Common myeloid progenitor, CD34-positive (primary cell): ENCODE measurements at regions not wholly inside any gene's neighbourhood (a gene's known extent, or its start where the extent isn't known, plus 50 kb on each side); places are given as distances from the start of the nearest gene placed in this dataset.

Experiments
- CTCF ChIA-PET: fragments of 350-600 bp; sonication (Branson Sonifier 250); formaldehyde crosslinking; loops from one replicate; lab custom pipeline; 2021; ENCODE audit warnings: antibody characterized with exemption; lab: Charles Lee
- POLR2A ChIA-PET: fragments of 350-600 bp; sonication (Branson Sonifier 250); formaldehyde crosslinking; loops from one replicate; lab custom pipeline; 2021; ENCODE audit warnings: antibody characterized with exemption; lab: Charles Lee
- DNase-seq, 3 donors: peaks; one replicate each; pipeline versions ENCODE4 v3.0.0 to v3.0.0-alpha.2; 2013
- H3K27ac ChIP-seq, 2 experiments: 1 replicate in 1 of 2; 2 replicates in 1 of 2; pipeline ENCODE4 v1.7.0; 2013; ENCODE audit warnings: inconsistent platforms in 2 of 2, low read length in 2 of 2, mild to moderate bottlenecking in 2 of 2, low read depth in 1 of 2, moderate library complexity in 1 of 2; ENCODE audit not compliant: severe bottlenecking in 2 of 2, insufficient read depth in 1 of 2, poor library complexity in 1 of 2
- H3K27me3 ChIP-seq, 5 experiments: replicated peaks in 2 of 5; 1 replicate in 3 of 5; 2 replicates in 2 of 5; pipeline versions ENCODE4 v1.6.1 to v1.7.0; 2013; ENCODE audit warnings: low read length in 4 of 5, mild to moderate bottlenecking in 2 of 5, moderate library complexity in 2 of 5, inconsistent platforms in 1 of 5; ENCODE audit not compliant: insufficient read depth in 5 of 5, control insufficient read depth in 4 of 5
- H3K36me3 ChIP-seq, 4 experiments: 1 replicate in 2 of 4; 2 replicates in 2 of 4; pipeline versions ENCODE4 v1.6.1 to v1.7.0; 2013; ENCODE audit warnings: low read length in 3 of 4, control low read depth in 1 of 4, mild to moderate bottlenecking in 1 of 4; ENCODE audit not compliant: control insufficient read depth in 4 of 4, insufficient read depth in 4 of 4
- H3K4me1 ChIP-seq, 4 experiments: 1 replicate in 3 of 4; 2 replicates in 1 of 4; pipeline versions ENCODE4 v1.6.1 to v1.7.1; 2013; ENCODE audit warnings: low read length in 3 of 4, mild to moderate bottlenecking in 3 of 4, control low read depth in 1 of 4, inconsistent platforms in 1 of 4, moderate library complexity in 1 of 4; ENCODE audit not compliant: control insufficient read depth in 4 of 4, insufficient read depth in 4 of 4; ENCODE audit errors: control extremely low read depth in 1 of 4
- H3K4me3 ChIP-seq, 7 experiments: 1 replicate in 4 of 7; 2 replicates in 3 of 7; pipeline versions ENCODE4 v1.5.1 to v1.7.0; 2013; ENCODE audit warnings: mild to moderate bottlenecking in 7 of 7, low read length in 6 of 7, moderate library complexity in 6 of 7, inconsistent platforms in 2 of 7, low read depth in 2 of 7, control low read depth in 1 of 7; ENCODE audit not compliant: insufficient read depth in 4 of 7, control insufficient read depth in 1 of 7; ENCODE audit errors: extremely low read depth in 1 of 7
- H3K9me3 ChIP-seq, 5 experiments: 1 replicate in 4 of 5; 2 replicates in 1 of 5; pipeline versions ENCODE4 v1.6.1 to v1.7.1; 2013; ENCODE audit warnings: low read length in 4 of 5, mild to moderate bottlenecking in 2 of 5, inconsistent platforms in 1 of 5, low read depth in 1 of 5, moderate library complexity in 1 of 5; ENCODE audit not compliant: control insufficient read depth in 4 of 5, insufficient read depth in 2 of 5; ENCODE audit errors: control extremely low read depth in 1 of 5
- WGBS: methylation state at CpG from one replicate; pipeline ENCODE4 v1.1.5; 2013; ENCODE audit not compliant: insufficient coverage; 5-methylcytosine and 5-hydroxymethylcytosine counted together

GRCh38 chr1:14470802-14471201 is 127.7 kb upstream of the KAZN start:
- CTCF ChIA-PET = no interaction called here

GRCh38 chr1:14474856-14475255 is 123.6 kb upstream of the KAZN start:
- ChIA-PET POLR2A (no interaction called here), CTCF (interaction anchor here (0.9 kb wide), 1 partner anchor 12 kb away, joined by 5 read pairs; no protein-coding TSS in a partner anchor)
- H3K4me1 ChIP-seq = no peaks in the 10 kb centered on the region
- peaks cover 0 to 2% (median 0%) of the 10 kb centered on the region in 5 experiments for H3K9me3 ChIP-seq
- peaks cover 0 to 6% (median 2%) of the 10 kb centered on the region in 5 experiments for H3K27me3 ChIP-seq
- 100% methylated on average over 1 of the region's 1 CpG for WGBS
- no peak overlapping the region for H3K27ac ChIP-seq
- no peaks in the 10 kb centered on the region for H3K36me3 ChIP-seq
- no peak overlapping the region for H3K4me3 ChIP-seq
- DNase-seq = no peak

More at GRCh38 chr1:14470802-14471201, 127.7 kb upstream of the KAZN start:
- Histone ChIP-seq H3K4me1 (no peaks in the 10 kb centered on the region), H3K36me3 (no peaks in the 10 kb centered on the region), H3K9me3 (peaks cover 0 to 2% (median 0%) of the 10 kb centered on the region in 5 experiments), H3K27me3 (peaks cover 0 to 6% (median 2%) of the 10 kb centered on the region in 5 experiments), H3K4me3 (no peak overlapping the region), H3K27ac (no peak overlapping the region)
- POLR2A ChIA-PET = no interaction called here
- DNase-seq = no peak
- WGBS = 92% methylated on average over 3 of the region's 4 CpGs

GRCh38 chr1:14476170-14476955 is 122.1 kb upstream of the KAZN start:
- Histone ChIP-seq H3K36me3 (no peaks in the 10 kb centered on the region), H3K9me3 (peaks cover 0 to 3% (median 0%) of the 10 kb centered on the region in 5 experiments), H3K27me3 (peaks cover 0 to 1% (median 0%) of the 10 kb centered on the region in 5 experiments), H3K4me1 (no peaks in the 10 kb centered on the region), H3K27ac (no peak overlapping the region), H3K4me3 (no peak overlapping the region)
- no peak for DNase-seq
- POLR2A ChIA-PET = no interaction called here
- CTCF ChIA-PET = no interaction called here
- 98% methylated on average over 5 of the region's 8 CpGs for WGBS

GRCh38 chr1:14478120-14478519 is 120.4 kb upstream of the KAZN start:
- Histone ChIP-seq H3K36me3 (no peaks in the 10 kb centered on the region), H3K27ac (no peak overlapping the region), H3K9me3 (peaks cover 0 to 1% (median 0%) of the 10 kb centered on the region in 5 experiments), H3K4me3 (no peak overlapping the region), H3K27me3 (peaks cover 0 to 2% (median 0%) of the 10 kb centered on the region in 5 experiments), H3K4me1 (no peaks in the 10 kb centered on the region)
- CTCF ChIA-PET = no interaction called here
- POLR2A ChIA-PET = no interaction called here
- no peak for DNase-seq
- WGBS = 88% methylated on average over 1 of the region's 2 CpGs

GRCh38 chr1:14479865-14480264 is 118.6 kb upstream of the KAZN start:
- CTCF ChIA-PET = no interaction called here
- POLR2A ChIA-PET = no interaction called here

GRCh38 chr1:14482784-14483450 is 115.6 kb upstream of the KAZN start:
- 90% methylated on average over 5 of the region's 7 CpGs for WGBS
- Histone ChIP-seq H3K36me3 (no peaks in the 10 kb centered on the region), H3K27me3 (peaks cover 0 to 5% (median 0%) of the 10 kb centered on the region in 5 experiments), H3K27ac (no peak overlapping the region), H3K9me3 (peaks cover 0 to 2% (median 0%) of the 10 kb centered on the region in 5 experiments), H3K4me3 (no peak overlapping the region), H3K4me1 (no peaks in the 10 kb centered on the region)
- POLR2A ChIA-PET = no interaction called here
- no peak for DNase-seq
- CTCF ChIA-PET = no interaction called here

More at GRCh38 chr1:14479865-14480264, 118.6 kb upstream of the KAZN start:
- peaks cover 0 to 5% (median 0%) of the 10 kb centered on the region in 5 experiments for H3K27me3 ChIP-seq
- no peak overlapping the region for H3K4me3 ChIP-seq
- WGBS = 44% methylated on average over 3 of the region's 4 CpGs
- no peak for DNase-seq
- no peak overlapping the region for H3K27ac ChIP-seq
- no peaks in the 10 kb centered on the region for H3K4me1 ChIP-seq
- H3K36me3 ChIP-seq = no peaks in the 10 kb centered on the region
- peaks cover 0 to 2% (median 0%) of the 10 kb centered on the region in 5 experiments for H3K9me3 ChIP-seq

- 95% methylated on average over 4 of the region's 5 CpGs for WGBS
- Histone ChIP-seq H3K9me3 (peaks cover 0 to 2% (median 0%) of the 10 kb centered on the region in 5 experiments), H3K27ac (no peak overlapping the region), H3K27me3 (peaks cover 0 to 6% (median 0%) of the 10 kb centered on the region in 5 experiments), H3K4me3 (no peak overlapping the region), H3K4me1 (no peaks in the 10 kb centered on the region), H3K36me3 (no peaks in the 10 kb centered on the region)
- CTCF ChIA-PET = no interaction called here
- POLR2A ChIA-PET = no interaction called here
- no peak for DNase-seq
Observed at GRCh38 chr1:14485285-14485684, 113.2 kb upstream of the KAZN start.
